MCF 10A (cell line): ENCODE measurements at regions not wholly inside any gene's neighbourhood (a gene's known extent, or its start where the extent isn't known, plus 50 kb on each side); places are given as distances from the start of the nearest gene placed in this dataset.

Experiments used
- BruUV-seq: library from RNA; stranded (reverse); fragments of 400-500 nt; replicated peaks from 2 replicates; lab custom pipeline; 2021; lab: Mats Ljungman, UMichigan
- CTCF ChIA-PET: fragments of 300-600 bp; sonication (Branson Sonifier 250); formaldehyde crosslinking; extraction: SDS; loops from one replicate; lab custom pipeline; 2021; ENCODE audit warnings: antibody characterized with exemption, inconsistent platforms; lab: Yijun Ruan, JAX
- POLR2A ChIA-PET: fragments of 300-600, 350-650 bp; sonication (Branson Sonifier 250); formaldehyde crosslinking; extraction: SDS; loops from one replicate; lab custom pipeline; 2020; ENCODE audit warnings: antibody characterized with exemption, inconsistent platforms; lab: Yijun Ruan, JAX
- DNase-seq: peaks from one replicate; pipeline ENCODE4 v3.0.0-alpha.2; 2018; ENCODE audit not compliant: unreplicated experiment
- H3K27ac Mint-ChIP-seq: one replicate; pipeline ENCODE4 v1.8.0; 2022; ENCODE audit warnings: mild to moderate bottlenecking, low read depth, mixed read lengths; ENCODE audit not compliant: unreplicated experiment
- H3K27me3 Mint-ChIP-seq: one replicate; pipeline ENCODE4 v1.8.0; 2022; ENCODE audit warnings: mixed read lengths; ENCODE audit not compliant: insufficient read depth, unreplicated experiment
- H3K36me3 Mint-ChIP-seq: one replicate; pipeline ENCODE4 v1.8.0; 2022; ENCODE audit warnings: mild to moderate bottlenecking, moderate library complexity, mixed read lengths; ENCODE audit not compliant: insufficient read depth, unreplicated experiment
- H3K4me1 Mint-ChIP-seq: one replicate; pipeline ENCODE4 v1.8.0; 2022; ENCODE audit warnings: mixed read lengths; ENCODE audit not compliant: insufficient read depth, unreplicated experiment
- H3K4me3 Mint-ChIP-seq: one replicate; pipeline ENCODE4 v1.8.0; 2022; ENCODE audit warnings: mild to moderate bottlenecking, moderate library complexity, mixed read lengths; ENCODE audit not compliant: unreplicated experiment
- H3K9me3 Mint-ChIP-seq: one replicate; pipeline ENCODE4 v1.8.0; 2022; ENCODE audit warnings: mixed read lengths; ENCODE audit not compliant: unreplicated experiment
- CTCF ChIP-seq: fragments of 200-600 bp; IDR thresholded peaks from one replicate; pipeline ENCODE4 v1.8.0; 2022; ENCODE audit warnings: antibody characterized with exemption, mild to moderate bottlenecking; ENCODE audit not compliant: unreplicated experiment
- intact Hi-C: fragments of 100-400 bp; cut with micrococcal nuclease; formaldehyde crosslinking; loops from 2 replicates; pipeline ENCODE4 v1.14.1; 2022

GRCh38 chr4:79584902-79585301, 176.9 kb upstream of the GK2 start:
- POLR2A ChIA-PET, result no interaction called here
- Mint-ChIP-seq H3K4me1 (no peaks in the 10 kb centered on the region), H3K4me3 (no peak overlapping the region), H3K27ac (no peak overlapping the region), H3K36me3 (no peaks in the 10 kb centered on the region), H3K9me3 (no peaks in the 10 kb centered on the region), H3K27me3 (no peaks in the 10 kb centered on the region)
- no TSS peak for BruUV-seq
- CTCF ChIA-PET, result interaction anchor here (1.8 kb wide), 1 partner anchor 9 kb away, joined by 7 read pairs; no protein-coding TSS in a partner anchor
- no peak for DNase-seq
- TF ChIP-seq CTCF, result no peak
- intact Hi-C loops, result no loop called here

- intact Hi-C loops, result no loop called here
- no TSS peak for BruUV-seq
- Mint-ChIP-seq H3K9me3 (no peaks in the 10 kb centered on the region), H3K27ac (no peak overlapping the region), H3K4me1 (no peaks in the 10 kb centered on the region), H3K36me3 (no peaks in the 10 kb centered on the region), H3K27me3 (no peaks in the 10 kb centered on the region), H3K4me3 (no peak overlapping the region)
- no peak for DNase-seq
- CTCF ChIA-PET, result no interaction called here
- no peak for TF ChIP-seq CTCF
- POLR2A ChIA-PET, result no interaction called here
These were observed 176.3 kb upstream of the GK2 start for GRCh38 chr4:79584352-79584751.

- no peak for DNase-seq
- peaks cover 5% of the 10 kb centered on the region for H3K4me1 Mint-ChIP-seq
- no peaks in the 10 kb centered on the region for H3K9me3 Mint-ChIP-seq
- intact Hi-C loops, result loop anchor here (10.0 kb wide), 1 partner anchor 496 kb away; the partner anchor contains the start of gene ANTXR2
- no peak overlapping the region for H3K27ac Mint-ChIP-seq
- no TSS peak for BruUV-seq
- ChIA-PET POLR2A (interaction anchor here (0.5 to 1.1 kb wide), 2 partner anchors 177 to 536 kb away, joined by 3 read pairs; no protein-coding TSS in a partner anchor), CTCF (interaction anchor here (0.9 to 6.3 kb wide), 4 partner anchors 531 to 635 kb away, joined by 3 to 59 read pairs (median 30); no protein-coding TSS in a partner anchor)
- no peak overlapping the region for H3K4me3 Mint-ChIP-seq
- TF ChIP-seq CTCF, result no peak
- peaks cover 12% of the 10 kb centered on the region for H3K27me3 Mint-ChIP-seq
- no peaks in the 10 kb centered on the region for H3K36me3 Mint-ChIP-seq
These were observed 170.6 kb upstream of the GK2 start for GRCh38 chr4:79578606-79579005.

- H3K9me3 Mint-ChIP-seq, result no peaks in the 10 kb centered on the region
- DNase-seq, result peak; percentile 51
- no TSS peak for BruUV-seq
- H3K27me3 Mint-ChIP-seq, result peaks cover 12% of the 10 kb centered on the region
- no peaks in the 10 kb centered on the region for H3K36me3 Mint-ChIP-seq
- H3K4me3 Mint-ChIP-seq, result no peak overlapping the region
- TF ChIP-seq CTCF, result peak; percentile 58
- intact Hi-C loops, result loop anchor here (1.0 to 10.0 kb wide), 4 partner anchors 334 to 624 kb away; partner anchors contain the start of gene ANTXR2
- ChIA-PET POLR2A (no interaction called here), CTCF (interaction anchor here (0.5 to 6.3 kb wide), 30 partner anchors 9 to 1463 kb away, joined by 3 to 59 read pairs (median 4); no protein-coding TSS in a partner anchor)
- peaks cover 5% of the 10 kb centered on the region for H3K4me1 Mint-ChIP-seq
- no peak overlapping the region for H3K27ac Mint-ChIP-seq
These were observed 168.4 kb upstream of the GK2 start for GRCh38 chr4:79576429-79576753.
